Thyroid gland (tissue), 4 donors: ENCODE measurements at regions not wholly inside any gene's neighbourhood (a gene's known extent, or its start where the extent isn't known, plus 50 kb on each side); places are given as distances from the start of the nearest gene placed in this dataset.
A peak's percentile ranks its signal among the peaks of the same experiment; 100 is the strongest.

Experiments used
- DNase-seq, 2 donors: peaks; one replicate each; pipeline ENCODE4 v3.0.0-alpha.2; 2019
- H3K27ac ChIP-seq, 3 donors: fragments of 200-600 bp; sonication (generic); 1 replicate in 2 of 3; 2 replicates in 1 of 3; pipeline ENCODE4 v1.5.1; 2016 to 2019; ENCODE audit warnings: mild to moderate bottlenecking in 1 of 3, moderate library complexity in 1 of 3
- H3K27me3 ChIP-seq: fragments of 200-600 bp; sonication (generic); one replicate; pipeline ENCODE4 v1.5.1; 2019
- H3K36me3 ChIP-seq, 2 donors: fragments of 200-600 bp; sonication (generic); one replicate each; pipeline ENCODE4 v1.5.1; 2016 to 2019
- H3K4me1 ChIP-seq, 2 donors: fragments of 200-600 bp; sonication (generic); one replicate each; pipeline ENCODE4 v1.5.1; 2017 to 2019
- H3K4me3 ChIP-seq, 3 donors: fragments of 200-600 bp; sonication (generic); replicated peaks in 1 of 3; 1 replicate in 2 of 3; 2 replicates in 1 of 3; pipeline ENCODE4 v1.5.1; 2016; ENCODE audit warnings: mild to moderate bottlenecking in 1 of 3
- H3K9me3 ChIP-seq: fragments of 200-600 bp; sonication (generic); one replicate; pipeline ENCODE4 v1.5.1; 2017
- CTCF ChIP-seq, 6 experiments: fragments of 200-600 bp in 3 of 6; fragments of 450-650 bp in 3 of 6; sonication (generic) in 3 of 6; IDR thresholded peaks; one replicate each; pipeline ENCODE4 v1.5.1; 2016 to 2019; ENCODE audit warnings: antibody characterized with exemption in 6 of 6, mild to moderate bottlenecking in 2 of 6, inconsistent platforms in 1 of 6, moderate library complexity in 1 of 6
- POLR2A ChIP-seq, 2 donors: fragments of 450-650 bp; IDR thresholded peaks; one replicate each; pipeline ENCODE4 v1.6.1; 2017; ENCODE audit warnings: antibody characterized with exemption in 2 of 2, mild to moderate bottlenecking in 2 of 2, moderate library complexity in 1 of 2
- WGBS, 2 donors: methylation state at CpG; one replicate each; pipeline ENCODE4 v1.1.5; 2017; 5-methylcytosine and 5-hydroxymethylcytosine counted together
- intact Hi-C: fragments of 100-400 bp; cut with DNase I; formaldehyde crosslinking; loops from one replicate; pipeline ENCODE4 v1.15.1; 2023

GRCh38 chr22:23405366-23405851, 174.7 kb downstream of the IGLL1 start:
- 46 to 54% methylated on average over 12 to 16 of the region's 16 CpGs for WGBS, 2 donors
- no peaks in the 10 kb centered on the region for H3K9me3 ChIP-seq
- no peak overlapping the region for H3K27ac ChIP-seq
- no peaks in the 10 kb centered on the region for H3K27me3 ChIP-seq
- H3K4me3 ChIP-seq = no peak overlapping the region
- H3K36me3 ChIP-seq = no peaks in the 10 kb centered on the region
- no peak for DNase-seq
- no peak for TF ChIP-seq POLR2A (IDR thresholded peaks at IDR 0.05)
- no peak for TF ChIP-seq CTCF (IDR thresholded peaks at IDR 0.05)
- intact Hi-C loops = no loop called here
- peaks cover 0 to 15% of the 10 kb centered on the region in 2 donors for H3K4me1 ChIP-seq

DNA sequence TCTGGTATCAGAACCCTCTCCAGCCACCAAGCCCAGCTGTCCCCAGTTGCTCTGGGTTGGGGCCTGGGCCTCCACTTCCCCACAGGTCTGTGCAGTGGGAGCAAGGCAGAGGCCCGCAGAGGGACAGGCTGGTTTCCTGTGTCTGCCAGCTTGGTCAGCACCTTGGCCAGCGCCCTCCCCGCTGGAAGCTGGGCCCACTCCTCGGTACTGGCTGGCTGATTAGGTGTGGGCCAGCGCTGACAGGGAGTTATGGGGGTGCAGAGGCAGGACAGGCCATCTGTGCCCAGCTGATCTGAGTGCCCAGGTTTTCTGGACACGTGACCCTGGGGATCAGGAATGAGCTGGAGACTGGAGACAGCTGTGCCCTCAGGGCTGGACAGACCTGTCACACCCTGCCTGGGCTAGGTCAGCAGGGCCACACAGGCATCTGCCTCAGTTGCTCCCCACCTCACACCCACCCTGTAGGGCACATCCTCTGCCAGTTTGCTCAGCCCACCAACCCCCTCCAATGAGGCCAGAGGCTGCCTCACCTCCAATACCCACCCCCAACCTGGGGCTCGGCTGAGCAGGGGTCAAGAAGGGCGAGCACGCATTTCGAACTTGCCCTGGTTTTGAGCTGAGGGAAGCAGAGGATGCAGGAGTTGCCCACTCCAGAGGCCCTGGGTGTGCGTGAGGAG, 175.3 kb downstream of the IGLL1 start:
- Histone ChIP-seq H3K36me3 (no peaks in the 10 kb centered on the region), H3K9me3 (no peaks in the 10 kb centered on the region), H3K4me1 (peaks cover 0 to 15% of the 10 kb centered on the region in 2 donors), H3K4me3 (no peak overlapping the region), H3K27me3 (no peaks in the 10 kb centered on the region), H3K27ac (no peak overlapping the region)
- peak; percentile 79 to 81 for DNase-seq
- WGBS, 2 donors = 38 to 52% methylated on average over 6 to 11 of the region's 11 CpGs
- intact Hi-C loops = loop anchor here (5.0 kb wide), 1 partner anchor 132 kb away; no protein-coding TSS in a partner anchor
- TF ChIP-seq POLR2A (IDR thresholded peaks at IDR 0.05) (no peak), CTCF (IDR thresholded peaks at IDR 0.05) (no peak)

DNA sequence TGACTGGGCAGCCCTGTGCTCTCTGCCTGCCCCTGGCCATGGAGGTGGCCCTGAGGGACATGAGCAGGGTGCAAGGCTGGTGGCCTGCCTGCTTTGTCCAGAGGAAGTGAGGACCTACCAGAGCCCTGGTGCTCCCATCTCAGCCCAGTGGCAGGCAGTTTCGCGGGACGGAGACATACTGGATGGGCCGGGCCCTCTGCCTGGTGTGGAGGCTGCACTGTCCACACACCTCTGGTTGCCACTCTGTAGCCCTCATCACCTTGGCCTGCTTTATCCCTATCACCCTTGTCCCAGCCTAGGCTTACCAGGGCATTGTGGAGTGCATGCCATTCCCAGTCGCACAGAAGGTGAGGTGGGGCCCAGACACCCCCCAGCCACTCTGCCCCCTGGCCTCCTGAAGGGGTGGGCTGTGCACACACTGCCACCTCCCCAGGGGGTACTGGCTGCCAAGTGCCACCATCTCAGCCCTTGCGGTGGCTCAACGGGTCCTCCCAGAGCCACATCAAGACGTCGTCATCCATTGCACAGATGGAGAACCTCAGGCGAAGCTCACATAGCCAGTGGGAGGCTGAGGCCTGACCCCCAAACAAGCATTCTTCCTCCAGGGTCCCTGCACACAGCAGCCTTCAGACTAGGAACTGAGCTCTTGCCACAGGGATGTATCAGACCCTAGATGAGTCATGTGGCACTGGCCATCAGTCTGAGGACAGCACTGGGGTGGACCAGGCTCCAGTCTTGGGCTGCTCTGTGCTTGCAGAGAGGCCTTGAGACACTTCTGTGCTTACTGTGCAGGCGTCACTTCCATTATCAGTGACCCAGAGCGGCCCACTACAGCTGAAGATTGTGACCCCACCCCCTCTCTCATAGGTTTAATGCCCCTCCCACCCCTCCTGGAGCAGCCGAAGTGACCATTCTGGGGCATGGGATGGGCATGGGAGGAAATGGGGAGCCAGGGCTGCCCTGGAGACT, 176.1 kb downstream of the IGLL1 start:
- H3K9me3 ChIP-seq = no peaks in the 10 kb centered on the region
- WGBS, 2 donors = 57 to 76% methylated on average over 4 to 12 of the region's 13 CpGs
- H3K4me3 ChIP-seq = no peak overlapping the region
- H3K36me3 ChIP-seq = no peaks in the 10 kb centered on the region
- no peaks in the 10 kb centered on the region for H3K27me3 ChIP-seq
- DNase-seq = peak; percentile 22 to 62
- H3K27ac ChIP-seq = no peak overlapping the region
- intact Hi-C loops = loop anchor here (5.0 kb wide), 1 partner anchor 133 kb away; no protein-coding TSS in a partner anchor
- peaks cover 0 to 15% of the 10 kb centered on the region in 2 donors for H3K4me1 ChIP-seq
- no peak for TF ChIP-seq CTCF (IDR thresholded peaks at IDR 0.05)
- no peak for TF ChIP-seq POLR2A (IDR thresholded peaks at IDR 0.05)

GRCh38 chr22:23403152-23403719, 176.9 kb downstream of the IGLL1 start:
- Histone ChIP-seq H3K4me1 (peaks cover 0 to 15% of the 10 kb centered on the region in 2 donors), H3K27ac (no peak overlapping the region), H3K4me3 (no peak overlapping the region), H3K27me3 (no peaks in the 10 kb centered on the region), H3K9me3 (no peaks in the 10 kb centered on the region), H3K36me3 (no peaks in the 10 kb centered on the region)
- no peak for DNase-seq
- intact Hi-C loops = loop anchor here (5.0 kb wide), 1 partner anchor 134 kb away; no protein-coding TSS in a partner anchor
- TF ChIP-seq POLR2A (IDR thresholded peaks at IDR 0.05) = no peak
- WGBS, 2 donors = 88 to 96% methylated on average over 4 to 9 of the region's 11 CpGs
